RWPE2 (cell line): ENCODE measurements at regions not wholly inside any gene's neighbourhood (a gene's known extent, or its start where the extent isn't known, plus 50 kb on each side); places are given as distances from the start of the nearest gene placed in this dataset.

Source experiments
- ATAC-seq: fragments of 200-7000 bp; cut with Tn5 transposase; 3 replicates; pipeline ENCODE4 v1.9.1; 2021; ENCODE audit warnings: low read depth
- DNase-seq: peaks from one replicate; pipeline ENCODE4 v3.0.0-alpha.2; 2020; ENCODE audit warnings: low spot score
- H3K27ac ChIP-seq: fragments of 450-650 bp; 2 replicates; pipeline ENCODE4 v1.5.1; 2017; ENCODE audit warnings: mild to moderate bottlenecking; ENCODE audit not compliant: poor library complexity, severe bottlenecking
- H3K27me3 ChIP-seq: fragments of 250-450 bp; sonication (Bioruptor Pico); 2 replicates; pipeline ENCODE4 v1.5.1; 2021; ENCODE audit warnings: mild to moderate bottlenecking, moderate library complexity; ENCODE audit not compliant: insufficient read depth, poor library complexity, severe bottlenecking
- H3K36me3 ChIP-seq: fragments of 250-450 bp; sonication (Bioruptor Pico); 2 replicates; pipeline ENCODE4 v1.5.1; 2020; ENCODE audit warnings: low read depth, mild to moderate bottlenecking, moderate library complexity
- H3K4me1 ChIP-seq: fragments of 250-450 bp; sonication (Bioruptor Pico); 2 replicates; pipeline ENCODE4 v1.5.1; 2021; ENCODE audit warnings: mild to moderate bottlenecking, moderate library complexity; ENCODE audit not compliant: insufficient read depth, poor library complexity, severe bottlenecking
- H3K4me3 ChIP-seq: fragments of 250-450 bp; sonication (Bioruptor Pico); 2 replicates; pipeline ENCODE4 v1.5.1; 2021; ENCODE audit warnings: mild to moderate bottlenecking, moderate library complexity; ENCODE audit not compliant: severe bottlenecking
- H3K9me3 ChIP-seq: fragments of 250-450 bp; sonication (Bioruptor Pico); 2 replicates; pipeline ENCODE4 v1.5.1; 2021; ENCODE audit warnings: mild to moderate bottlenecking, moderate library complexity; ENCODE audit not compliant: severe bottlenecking
- CTCF ChIP-seq: fragments of 450-650 bp; IDR thresholded peaks from one replicate; pipeline ENCODE4 v1.5.1; 2017; ENCODE audit warnings: mild to moderate bottlenecking, moderate library complexity; ENCODE audit not compliant: poor library complexity, severe bottlenecking

DNA sequence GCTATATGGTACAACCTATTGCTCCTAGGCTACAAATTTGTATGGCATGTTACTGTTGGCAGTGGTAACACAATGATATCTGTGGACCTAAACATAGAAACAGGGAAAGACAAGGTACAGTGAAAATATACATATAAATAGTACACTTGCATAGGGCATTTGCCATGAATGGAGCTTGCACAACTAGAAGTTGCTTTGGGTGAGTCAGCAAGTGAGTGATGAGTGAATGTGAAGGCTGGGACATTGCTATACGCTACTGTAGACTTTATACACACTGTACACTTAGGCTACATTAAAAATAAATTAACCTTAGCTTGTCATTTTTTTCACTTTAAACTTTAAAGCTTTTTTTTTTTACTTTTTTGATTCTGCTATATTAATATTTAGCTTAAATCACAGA, 500.0 kb upstream of the SETBP1 start:
- DNase-seq (no peak), ATAC-seq (peak; percentile 90)
- no peak overlapping the region for H3K27ac ChIP-seq
- no peaks in the 10 kb centered on the region for H3K36me3 ChIP-seq
- no peak overlapping the region for H3K4me3 ChIP-seq
- no peak for TF ChIP-seq CTCF
- no peaks in the 10 kb centered on the region for H3K9me3 ChIP-seq
- H3K4me1 ChIP-seq: no peaks in the 10 kb centered on the region
- no peaks in the 10 kb centered on the region for H3K27me3 ChIP-seq

- Histone ChIP-seq H3K4me3 (no peak overlapping the region), H3K27me3 (no peaks in the 10 kb centered on the region), H3K9me3 (no peaks in the 10 kb centered on the region), H3K27ac (no peak overlapping the region), H3K36me3 (no peaks in the 10 kb centered on the region), H3K4me1 (no peaks in the 10 kb centered on the region)
- DNase-seq: no peak
- no peak for TF ChIP-seq CTCF
- ATAC-seq: no peak
These were observed 498.5 kb upstream of the SETBP1 start for GRCh38 chr18:44181951-44182747.

DNA sequence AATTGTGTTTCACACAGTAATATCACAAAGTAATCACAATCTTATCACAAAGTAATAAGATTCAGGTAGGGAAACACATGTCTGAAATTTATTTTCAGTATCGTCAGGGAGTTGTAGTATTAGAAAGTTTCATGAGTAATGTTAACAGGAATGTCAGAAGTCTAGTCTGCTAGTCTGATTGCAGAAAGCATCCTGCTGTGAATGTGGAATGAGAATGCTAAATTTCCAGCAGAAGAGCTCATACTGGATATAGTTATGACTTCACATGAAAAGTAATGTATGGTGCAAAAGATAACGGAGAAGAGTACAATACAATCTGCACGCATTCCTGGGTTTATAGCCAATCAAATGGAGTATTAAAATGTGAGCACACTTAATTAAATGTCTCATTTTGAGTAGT, 494.7 kb upstream of the SETBP1 start:
- Histone ChIP-seq H3K4me1 (no peaks in the 10 kb centered on the region), H3K27me3 (no peaks in the 10 kb centered on the region), H3K4me3 (no peak overlapping the region), H3K9me3 (no peaks in the 10 kb centered on the region), H3K27ac (no peak overlapping the region), H3K36me3 (no peaks in the 10 kb centered on the region)
- TF ChIP-seq CTCF: no peak
- DNase-seq: no peak
- ATAC-seq: no peak

- Histone ChIP-seq H3K4me3 (no peak overlapping the region), H3K27me3 (no peaks in the 10 kb centered on the region)
- ATAC-seq: no peak
These were observed 493.6 kb upstream of the SETBP1 start for GRCh38 chr18:44187090-44187489.

More at GRCh38 chr18:44187090-44187489, 493.6 kb upstream of the SETBP1 start:
- no peak for TF ChIP-seq CTCF
- no peaks in the 10 kb centered on the region for H3K36me3 ChIP-seq
- H3K9me3 ChIP-seq: no peaks in the 10 kb centered on the region
- no peak overlapping the region for H3K27ac ChIP-seq
- no peak for DNase-seq
- H3K4me1 ChIP-seq: no peaks in the 10 kb centered on the region
